Loucy (cell line): ENCODE measurements at regions not wholly inside any gene's neighbourhood (a gene's known extent, or its start where the extent isn't known, plus 50 kb on each side); places are given as distances from the start of the nearest gene placed in this dataset.

Experiments
- CTCF ChIP-seq: fragments of 200-600 bp; sonication (generic); conservative IDR thresholded peaks from 2 replicates; pipeline ENCODE4 v1.5.1; 2014; ENCODE audit warnings: mild to moderate bottlenecking, antibody characterized with exemption, low read length
- EZH2phosphoT487 ChIP-seq: fragments of 200-600 bp; IDR thresholded peaks from 2 replicates; pipeline ENCODE4 v1.6.1; 2018; ENCODE audit warnings: antibody characterized with exemption, mild to moderate bottlenecking, moderate library complexity, borderline replicate concordance

- TF ChIP-seq CTCF (no peak), EZH2phosphoT487 (no peak)
These were observed 674.1 kb downstream of the SLITRK5 start for GRCh38 chr13:88345171-88345847.
